HG03457 (cell line): ENCODE measurements at regions not wholly inside any gene's neighbourhood (a gene's known extent, or its start where the extent isn't known, plus 50 kb on each side); places are given as distances from the start of the nearest gene placed in this dataset.

Experiments used
- ATAC-seq: cut with Tn5 transposase; IDR thresholded peaks from one replicate; pipeline ENCODE4 v1.9.1; 2021; ENCODE audit warnings: moderate number of reproducible peaks; ENCODE audit not compliant: unreplicated experiment

DNA sequence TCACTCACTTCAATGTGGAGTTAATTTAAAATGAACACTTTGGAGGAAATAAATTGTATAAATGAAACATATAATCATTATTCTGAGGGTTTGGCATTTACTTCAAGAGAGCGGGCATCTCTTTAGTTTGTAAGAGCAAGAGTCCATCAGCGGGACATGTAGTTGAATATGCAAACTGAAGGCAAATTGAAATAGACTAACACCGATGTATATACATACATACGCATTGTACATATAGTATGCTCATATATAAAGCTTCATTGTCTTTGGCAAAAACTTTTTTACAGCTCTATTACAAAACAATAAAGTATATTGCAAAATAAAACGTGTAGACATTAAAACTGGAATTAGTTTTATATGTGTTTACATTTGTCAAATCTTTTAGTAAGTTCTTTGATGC lies 328.9 kb downstream of the LTN1 start:
- ATAC-seq, result no peak

- no peak for ATAC-seq
Observed at GRCh38 chr21:28663111-28663693, 329.5 kb downstream of the LTN1 start.

- ATAC-seq, result no peak
Observed at GRCh38 chr21:28657566-28657965, 335.1 kb downstream of the LTN1 start.

DNA sequence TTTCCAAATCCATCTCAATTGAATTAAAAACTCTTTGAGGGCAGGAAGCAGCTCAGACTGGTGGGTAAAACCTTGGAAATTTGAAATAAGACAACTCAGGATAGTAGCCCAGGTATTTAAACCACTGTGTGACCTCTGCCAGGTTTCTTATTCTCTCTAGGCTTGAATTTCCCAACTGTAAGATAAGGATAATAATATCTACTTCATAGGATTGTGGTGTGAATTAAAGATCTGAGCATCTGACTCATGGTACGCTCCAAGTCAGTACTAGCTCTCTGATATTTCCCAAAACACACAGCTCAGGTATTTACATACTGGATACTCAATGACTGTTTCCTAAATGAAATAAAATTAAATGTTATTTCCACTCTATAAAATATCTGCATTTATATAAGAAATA lies 337.2 kb downstream of the LTN1 start:
- no peak for ATAC-seq

DNA sequence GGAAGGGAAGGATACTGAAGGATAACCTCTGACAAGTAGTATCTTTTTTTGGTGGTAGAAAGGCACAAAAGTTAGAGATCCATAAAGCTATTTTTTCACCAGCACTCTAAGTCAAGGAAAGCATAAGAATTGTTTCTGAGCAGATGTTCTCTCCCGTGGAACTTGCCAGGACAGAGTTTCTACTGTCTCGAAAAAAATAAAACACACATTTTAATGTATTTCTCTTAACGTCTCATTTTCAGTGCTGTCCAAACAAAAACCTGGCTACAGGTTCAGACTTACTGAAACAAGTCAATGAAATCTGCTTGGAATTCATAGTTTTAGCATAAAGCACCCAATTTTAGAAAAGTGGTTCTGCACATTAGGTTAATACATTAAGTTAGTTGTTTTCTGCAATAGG lies 338.3 kb downstream of the LTN1 start:
- ATAC-seq, result no peak

- ATAC-seq, result no peak
Observed at GRCh38 chr21:28644762-28645161, 347.9 kb downstream of the LTN1 start.

DNA sequence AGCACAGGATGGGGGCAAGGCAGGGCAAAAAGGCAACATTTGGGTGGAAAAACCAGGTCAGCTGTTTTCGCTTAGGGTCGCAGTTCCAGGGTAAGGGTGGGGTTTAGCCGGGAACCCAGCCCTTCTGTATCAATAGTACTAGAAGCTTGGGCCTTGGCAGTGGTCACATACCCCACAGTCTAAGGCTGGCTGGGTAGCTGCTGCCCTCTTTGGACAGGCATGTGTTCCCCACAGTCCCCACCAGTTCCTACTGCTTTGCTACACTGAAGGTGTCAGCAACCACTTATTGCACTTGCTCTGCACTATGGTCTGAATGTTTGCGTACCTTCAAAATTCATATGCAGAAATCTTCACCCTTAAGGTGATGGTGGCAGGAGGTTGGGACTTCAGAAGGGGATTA lies 349.8 kb downstream of the LTN1 start:
- no peak for ATAC-seq

DNA sequence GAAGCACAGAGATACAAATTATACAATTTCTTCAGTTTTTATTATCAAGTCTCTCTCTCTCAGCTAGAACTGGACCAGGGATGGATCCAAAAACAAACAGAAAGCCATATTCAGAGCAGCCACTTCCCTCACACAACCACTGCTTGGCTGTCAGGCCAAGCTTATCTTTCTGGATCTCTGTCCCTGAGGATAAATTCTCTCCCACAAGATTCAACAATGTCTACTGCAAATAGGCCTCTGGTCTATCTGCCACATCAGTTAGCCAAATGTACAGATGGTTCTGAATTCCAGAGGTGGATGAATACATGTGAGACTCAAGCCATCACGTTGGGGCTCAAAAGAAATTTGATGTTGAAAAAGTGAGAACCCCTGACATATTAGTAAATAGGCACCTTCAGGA lies 350.9 kb downstream of the LTN1 start:
- ATAC-seq, result no peak

DNA sequence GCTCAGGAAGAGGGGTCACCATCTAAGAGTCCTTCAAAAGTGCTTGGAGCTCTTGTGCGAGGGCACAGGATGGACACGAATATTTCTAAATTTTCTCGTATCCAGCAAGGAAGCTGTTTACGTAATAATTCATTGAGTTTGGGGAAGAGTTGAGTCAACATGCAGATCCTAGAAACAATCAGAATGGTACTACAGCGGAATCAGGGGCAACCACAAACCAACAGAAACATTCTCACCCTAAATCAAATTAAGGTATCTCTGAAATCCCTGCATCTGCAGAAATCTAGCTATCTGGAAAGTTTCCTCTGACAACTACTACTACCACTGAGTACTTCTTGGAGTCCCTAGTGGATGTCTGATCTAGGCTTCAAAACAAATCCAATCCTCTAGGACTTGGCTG lies 352.4 kb downstream of the LTN1 start:
- no peak for ATAC-seq

DNA sequence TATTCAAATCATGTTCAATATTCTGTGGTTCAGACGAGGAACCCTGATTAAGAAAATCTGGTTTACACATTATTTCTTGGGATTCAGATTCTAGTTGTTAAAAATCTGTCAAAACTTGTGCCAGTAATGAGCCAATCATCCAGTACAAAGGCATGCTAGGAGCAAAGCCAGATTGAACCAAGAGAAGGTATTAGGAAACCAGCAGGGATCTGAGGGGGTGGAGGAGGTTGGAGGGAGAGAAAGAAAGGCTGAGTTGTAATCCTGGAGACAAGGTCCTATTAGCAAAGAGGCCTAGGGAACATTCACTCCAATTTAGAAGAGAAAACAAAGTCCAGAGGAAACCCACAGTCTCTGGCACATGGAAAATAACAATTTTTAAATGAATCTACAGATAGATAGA lies 352.9 kb downstream of the LTN1 start:
- ATAC-seq, result no peak

DNA sequence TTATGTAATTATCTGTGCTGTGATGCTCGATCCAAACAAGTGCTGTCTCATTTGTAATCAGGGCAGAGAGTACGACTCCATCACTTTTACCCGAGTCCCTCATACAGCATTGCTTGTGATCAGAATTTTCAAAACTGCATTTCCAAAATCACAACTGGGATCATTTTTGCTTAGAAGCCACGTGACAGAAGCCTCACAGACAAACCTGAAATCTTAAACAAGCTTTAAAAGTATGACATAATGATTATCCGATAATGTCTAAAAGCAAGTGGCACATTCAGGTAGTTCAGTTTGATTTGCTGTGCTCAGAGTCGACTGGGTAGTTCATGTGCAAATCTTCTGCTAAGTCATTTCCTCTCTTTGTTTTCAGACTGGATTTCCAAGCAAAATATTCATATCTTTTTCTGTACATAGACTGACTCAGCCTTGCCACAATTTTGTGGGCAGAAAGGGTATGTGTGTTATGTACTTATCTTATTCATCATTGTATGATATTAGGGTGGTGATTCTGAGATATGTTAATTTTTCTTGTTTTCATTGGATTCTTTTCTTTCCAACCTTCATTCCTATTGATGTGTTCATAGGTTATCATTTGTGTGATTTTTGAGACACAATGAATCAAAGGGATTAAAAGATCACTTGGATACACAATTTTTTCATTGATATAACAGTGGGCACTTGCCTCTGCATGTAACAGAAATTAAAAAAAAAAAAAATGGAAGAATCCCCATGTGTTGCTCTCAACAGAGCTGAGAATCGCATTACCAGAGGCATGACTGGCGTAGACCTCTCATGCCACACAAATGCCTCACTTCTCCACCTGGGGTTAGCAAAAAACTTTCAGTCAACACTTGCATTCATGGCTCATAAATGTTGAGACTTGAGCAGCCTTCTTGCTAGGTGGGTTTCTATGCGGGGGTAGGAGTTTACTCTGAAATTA lies 355.7 kb downstream of the LTN1 start:
- no peak for ATAC-seq

GRCh38 chr21:28635541-28635940 lies 357.1 kb downstream of the LTN1 start:
- ATAC-seq, result no peak

GRCh38 chr21:28633839-28634555 lies 358.7 kb downstream of the LTN1 start:
- ATAC-seq, result no peak

- no peak for ATAC-seq
Observed at GRCh38 chr21:28632755-28633408, 359.8 kb downstream of the LTN1 start.

GRCh38 chr21:28627691-28628090 lies 365.0 kb downstream of the LTN1 start:
- no peak for ATAC-seq

- ATAC-seq, result no peak
Observed at GRCh38 chr21:28627261-28627660, 365.4 kb downstream of the LTN1 start.

DNA sequence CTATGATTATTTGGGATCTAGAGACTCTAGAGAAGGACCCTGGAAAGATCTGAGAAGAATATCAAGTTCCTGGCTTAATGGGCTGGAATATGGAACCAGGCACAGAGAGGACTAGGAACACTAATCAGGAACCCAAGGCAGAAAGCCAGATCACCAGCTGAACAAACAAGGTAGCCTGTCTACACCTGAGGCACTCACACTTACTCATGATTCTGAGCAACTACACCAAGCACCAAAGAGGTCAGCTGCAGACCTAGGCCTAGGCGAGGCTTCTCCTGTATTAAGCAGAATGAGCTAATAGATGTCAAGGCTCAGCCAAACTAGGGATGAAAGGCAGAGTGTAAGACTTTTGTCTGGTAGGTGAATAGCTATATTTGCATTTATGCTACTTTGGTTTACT lies 368.1 kb downstream of the LTN1 start:
- no peak for ATAC-seq

- ATAC-seq, result no peak
Observed at GRCh38 chr21:28617300-28617699, 375.4 kb downstream of the LTN1 start.

GRCh38 chr21:28615276-28615675 lies 377.4 kb downstream of the LTN1 start:
- no peak for ATAC-seq

DNA sequence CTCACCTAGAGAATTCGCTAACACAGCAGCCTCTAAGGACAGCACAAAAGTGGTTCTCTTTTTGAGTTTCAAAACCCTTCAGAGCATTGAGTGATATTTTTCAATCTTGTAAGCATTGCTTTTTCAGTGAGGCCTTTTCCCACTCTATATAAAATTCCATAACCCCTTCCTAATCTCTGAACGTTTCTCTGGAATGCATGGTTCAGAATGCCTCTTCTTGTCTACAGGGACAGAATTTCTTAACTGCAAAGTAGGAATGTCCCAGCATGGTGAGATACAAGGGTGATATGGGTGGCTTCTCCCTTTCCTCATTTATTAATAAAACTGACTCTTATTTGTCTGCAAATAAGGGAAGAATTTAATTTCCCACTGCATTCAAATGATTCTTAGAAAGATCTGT lies 377.9 kb downstream of the LTN1 start:
- no peak for ATAC-seq

DNA sequence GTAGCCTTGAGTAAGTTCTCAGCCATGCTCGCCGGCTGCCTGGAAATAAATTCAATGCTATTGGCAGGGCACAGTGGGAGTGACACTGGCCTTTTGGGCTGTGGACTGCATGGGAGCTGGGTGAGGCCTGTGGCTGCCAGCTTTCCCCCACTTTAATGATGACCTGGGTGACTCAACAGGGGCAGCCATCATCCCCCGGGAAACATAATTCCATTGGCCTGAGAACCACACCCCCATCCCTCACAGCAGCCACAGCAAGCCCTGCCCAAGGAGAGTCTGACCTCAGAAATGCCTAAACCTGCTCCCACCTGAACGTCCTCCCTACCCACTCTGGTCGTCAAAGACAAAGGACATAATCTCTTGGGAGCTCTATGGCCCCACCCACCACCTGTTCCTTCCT lies 384.0 kb downstream of the LTN1 start:
- ATAC-seq, result no peak
